Chondrocyte (in vitro differentiated cells): ENCODE measurements at regions not wholly inside any gene's neighbourhood (a gene's known extent, or its start where the extent isn't known, plus 50 kb on each side); places are given as distances from the start of the nearest gene placed in this dataset.
A peak's percentile ranks its signal among the peaks of the same experiment; 100 is the strongest.

Experiments used
- DNase-seq: peaks from one replicate; pipeline ENCODE4 v3.0.0; 2021; ENCODE audit warnings: mixed read lengths, low spot score
- H3K27ac Mint-ChIP-seq: one replicate; pipeline ENCODE4 v1.8.0; 2021; ENCODE audit warnings: mild to moderate bottlenecking, moderate library complexity, mixed read lengths; ENCODE audit not compliant: unreplicated experiment
- H3K27me3 Mint-ChIP-seq: 2 replicates; pipeline ENCODE4 v1.8.0; 2021; ENCODE audit warnings: low read depth, mixed read lengths
- H3K36me3 Mint-ChIP-seq: 2 replicates; pipeline ENCODE4 v1.8.0; 2021; ENCODE audit warnings: low read depth, mixed read lengths
- H3K4me1 Mint-ChIP-seq: 2 replicates; pipeline ENCODE4 v1.8.0; 2021; ENCODE audit warnings: low read depth, mild to moderate bottlenecking, mixed read lengths
- H3K4me3 Mint-ChIP-seq: one replicate; pipeline ENCODE4 v1.8.0; 2021; ENCODE audit warnings: mild to moderate bottlenecking, moderate library complexity, mixed read lengths; ENCODE audit not compliant: unreplicated experiment
- H3K9me3 Mint-ChIP-seq: 2 replicates; pipeline ENCODE4 v1.8.0; 2021; ENCODE audit warnings: low read depth, mixed read lengths
- TF ChIP-seq, protein P1 (sequence below): fragments of 200-600 bp; sonication (generic); IDR thresholded peaks from 2 replicates; pipeline ENCODE4 v1.5.0; 2021; ENCODE audit warnings: antibody characterized with exemption, mild to moderate bottlenecking, moderate library complexity

- Mint-ChIP-seq H3K27me3 (peaks cover 29% of the 10 kb centered on the region), H3K4me1 (no peaks in the 10 kb centered on the region), H3K4me3 (no peak overlapping the region), H3K36me3 (peaks cover 1% of the 10 kb centered on the region), H3K9me3 (no peaks in the 10 kb centered on the region), H3K27ac (no peak overlapping the region)
- TF ChIP-seq, protein P1, sequence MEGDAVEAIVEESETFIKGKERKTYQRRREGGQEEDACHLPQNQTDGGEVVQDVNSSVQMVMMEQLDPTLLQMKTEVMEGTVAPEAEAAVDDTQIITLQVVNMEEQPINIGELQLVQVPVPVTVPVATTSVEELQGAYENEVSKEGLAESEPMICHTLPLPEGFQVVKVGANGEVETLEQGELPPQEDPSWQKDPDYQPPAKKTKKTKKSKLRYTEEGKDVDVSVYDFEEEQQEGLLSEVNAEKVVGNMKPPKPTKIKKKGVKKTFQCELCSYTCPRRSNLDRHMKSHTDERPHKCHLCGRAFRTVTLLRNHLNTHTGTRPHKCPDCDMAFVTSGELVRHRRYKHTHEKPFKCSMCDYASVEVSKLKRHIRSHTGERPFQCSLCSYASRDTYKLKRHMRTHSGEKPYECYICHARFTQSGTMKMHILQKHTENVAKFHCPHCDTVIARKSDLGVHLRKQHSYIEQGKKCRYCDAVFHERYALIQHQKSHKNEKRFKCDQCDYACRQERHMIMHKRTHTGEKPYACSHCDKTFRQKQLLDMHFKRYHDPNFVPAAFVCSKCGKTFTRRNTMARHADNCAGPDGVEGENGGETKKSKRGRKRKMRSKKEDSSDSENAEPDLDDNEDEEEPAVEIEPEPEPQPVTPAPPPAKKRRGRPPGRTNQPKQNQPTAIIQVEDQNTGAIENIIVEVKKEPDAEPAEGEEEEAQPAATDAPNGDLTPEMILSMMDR = no peak
- no peak for DNase-seq
Observed at GRCh38 chr9:93865245-93865644, 89.9 kb downstream of the BARX1 start.

DNA sequence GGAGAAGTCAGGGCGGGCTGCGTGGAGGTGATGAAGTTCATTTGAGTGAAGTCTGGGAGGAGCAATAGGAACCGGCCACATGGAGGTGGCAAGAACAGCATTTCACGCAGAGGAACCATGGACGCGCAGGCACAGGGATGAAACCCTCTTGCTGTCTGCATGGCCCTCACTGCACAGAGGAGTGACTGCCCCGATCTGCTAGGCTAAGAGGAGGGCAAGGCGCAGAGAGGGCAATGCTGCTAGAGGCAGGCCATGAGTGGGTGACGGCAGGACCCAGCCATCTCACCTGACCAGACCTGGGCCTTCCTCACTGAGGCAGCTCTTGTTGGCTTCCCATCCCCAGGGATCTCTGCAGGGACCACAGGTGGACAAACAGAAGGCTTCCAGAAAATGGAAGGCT is 90.3 kb downstream of the BARX1 start:
- Mint-ChIP-seq H3K27me3 (peaks cover 33% of the 10 kb centered on the region), H3K4me3 (no peak overlapping the region), H3K27ac (no peak overlapping the region), H3K9me3 (no peaks in the 10 kb centered on the region), H3K36me3 (peaks cover 1% of the 10 kb centered on the region), H3K4me1 (no peaks in the 10 kb centered on the region)
- DNase-seq = no peak
- TF ChIP-seq, protein P1 = no peak

GRCh38 chr9:93864032-93864431 is 91.1 kb downstream of the BARX1 start:
- DNase-seq = no peak
- Mint-ChIP-seq H3K9me3 (no peaks in the 10 kb centered on the region), H3K36me3 (peaks cover 1% of the 10 kb centered on the region), H3K27me3 (peaks cover 31% of the 10 kb centered on the region), H3K4me1 (no peaks in the 10 kb centered on the region), H3K4me3 (no peak overlapping the region), H3K27ac (peak overlapping the region; percentile 73)
- TF ChIP-seq, protein P1 = no peak

GRCh38 chr9:93862877-93863545 is 92.1 kb downstream of the BARX1 start:
- Mint-ChIP-seq H3K4me1 (no peaks in the 10 kb centered on the region), H3K36me3 (peaks cover 1% of the 10 kb centered on the region), H3K27ac (no peak overlapping the region), H3K4me3 (no peak overlapping the region), H3K9me3 (no peaks in the 10 kb centered on the region), H3K27me3 (peaks cover 33% of the 10 kb centered on the region)
- TF ChIP-seq, protein P1 = no peak
- DNase-seq = no peak

DNA sequence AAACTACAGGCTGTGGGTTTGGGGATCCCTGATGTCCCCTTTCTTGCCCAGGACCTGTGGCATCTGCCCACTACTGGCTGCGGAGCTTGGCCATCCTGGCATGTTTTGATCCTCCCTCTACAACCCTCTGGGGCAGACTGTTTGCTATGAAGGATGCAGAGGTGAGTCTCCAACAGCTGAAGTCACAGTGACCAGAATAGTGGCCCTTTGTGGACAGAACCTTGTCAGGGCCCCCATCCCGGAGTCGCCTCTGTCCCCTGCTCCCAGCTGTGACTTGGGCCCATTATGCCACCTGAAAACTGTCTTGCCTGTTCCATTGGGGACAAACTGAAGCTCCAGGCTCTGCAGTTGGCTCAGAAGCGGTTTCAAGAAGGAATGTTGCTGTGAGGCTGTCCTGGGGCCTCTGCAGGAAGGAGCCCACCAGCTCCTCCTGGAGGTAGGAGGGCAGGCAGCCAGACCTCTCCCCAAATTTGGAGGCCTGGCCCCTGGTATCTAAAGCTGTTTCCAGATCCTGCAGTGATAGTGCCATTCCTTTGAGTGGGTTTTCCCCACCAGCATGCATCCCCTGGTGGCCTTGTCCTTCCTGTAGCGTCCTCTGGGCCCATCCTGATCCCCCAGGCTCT is 93.3 kb downstream of the BARX1 start:
- H3K9me3 Mint-ChIP-seq = no peaks in the 10 kb centered on the region
- H3K27ac Mint-ChIP-seq = no peak overlapping the region
- H3K27me3 Mint-ChIP-seq = peaks cover 40% of the 10 kb centered on the region
- peaks cover 1% of the 10 kb centered on the region for H3K36me3 Mint-ChIP-seq
- no peak overlapping the region for H3K4me3 Mint-ChIP-seq
- no peaks in the 10 kb centered on the region for H3K4me1 Mint-ChIP-seq
- DNase-seq = no peak
- TF ChIP-seq, protein P1 = no peak
